Colonic mucosa (tissue), 4 donors: ENCODE measurements at regions not wholly inside any gene's neighbourhood (a gene's known extent, or its start where the extent isn't known, plus 50 kb on each side); places are given as distances from the start of the nearest gene placed in this dataset.

Experiments used
- DNase-seq: peaks from one replicate; pipeline ENCODE4 v3.0.0-alpha.2; 2020
- H3K27ac ChIP-seq: fragments of 200-600 bp; one replicate; pipeline ENCODE4 v1.8.0; 2021
- H3K27me3 ChIP-seq: fragments of 200-600 bp; one replicate; pipeline ENCODE4 v1.8.0; 2021
- H3K36me3 ChIP-seq: fragments of 200-600 bp; one replicate; pipeline ENCODE4 v1.8.0; 2021
- H3K4me1 ChIP-seq: fragments of 200-600 bp; one replicate; pipeline ENCODE4 v1.8.0; 2021; ENCODE audit warnings: mild to moderate bottlenecking
- H3K4me3 ChIP-seq: fragments of 200-600 bp; one replicate; pipeline ENCODE4 v1.8.0; 2021
- H3K9ac ChIP-seq, 2 donors: one replicate each; pipeline ENCODE4 v1.7.0; 2013; ENCODE audit warnings: control low read depth in 2 of 2, low read depth in 2 of 2, low read length in 2 of 2
- H3K9me3 ChIP-seq: fragments of 200-600 bp; one replicate; pipeline ENCODE4 v1.8.0; 2021
- CTCF ChIP-seq: fragments of 200-600 bp; IDR thresholded peaks from one replicate; pipeline ENCODE4 v1.8.0; 2022; ENCODE audit warnings: antibody characterized with exemption, mild to moderate bottlenecking
- intact Hi-C: fragments of 100-400 bp; cut with DNase I; formaldehyde crosslinking; loops from one replicate; pipeline ENCODE4 v1.14.1; 2022
- donor health status: healthy.
- donor health status: DM: no; HTN: no; CAD: no.
- donor health status: DM: no; HTN: no; CAD: no.

GRCh38 chr9:93372391-93372790, 79.1 kb upstream of the FAM120A start:
- Histone ChIP-seq H3K9ac (no peak overlapping the region), H3K4me3 (no peak overlapping the region), H3K27me3 (no peaks in the 10 kb centered on the region), H3K27ac (no peak overlapping the region), H3K4me1 (no peaks in the 10 kb centered on the region), H3K9me3 (no peaks in the 10 kb centered on the region), H3K36me3 (no peaks in the 10 kb centered on the region)
- DNase-seq = no peak
- intact Hi-C loops = no loop called here
- no peak for TF ChIP-seq CTCF

DNA sequence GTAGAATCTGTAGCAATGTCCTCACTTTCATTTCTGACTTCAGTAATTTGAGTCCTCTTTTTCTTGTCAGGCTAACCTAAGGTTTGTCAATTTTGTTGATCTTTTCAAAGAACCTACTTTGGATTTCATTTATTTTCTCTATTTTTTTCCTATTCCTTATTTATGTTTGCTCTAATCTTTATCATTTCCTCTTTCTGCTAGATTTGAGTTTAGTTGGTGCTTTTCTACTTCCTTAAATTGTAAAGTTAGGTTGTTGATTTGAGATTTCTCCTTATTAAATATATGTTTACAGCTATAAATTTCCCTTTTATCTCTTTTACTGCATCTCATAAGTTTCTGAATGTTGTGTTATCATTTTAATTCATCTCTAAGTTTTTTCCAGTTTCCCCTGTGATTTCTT, 75.1 kb upstream of the FAM120A start:
- H3K36me3 ChIP-seq = no peaks in the 10 kb centered on the region
- DNase-seq = no peak
- no peak for TF ChIP-seq CTCF
- no peak overlapping the region for H3K4me3 ChIP-seq
- no peak overlapping the region for H3K9ac ChIP-seq
- no peaks in the 10 kb centered on the region for H3K27me3 ChIP-seq
- intact Hi-C loops = no loop called here
- H3K4me1 ChIP-seq = no peaks in the 10 kb centered on the region
- no peak overlapping the region for H3K27ac ChIP-seq
- no peaks in the 10 kb centered on the region for H3K9me3 ChIP-seq

GRCh38 chr9:93378276-93378675, 73.2 kb upstream of the FAM120A start:
- Histone ChIP-seq H3K9me3 (no peaks in the 10 kb centered on the region), H3K9ac (no peak overlapping the region), H3K4me3 (no peak overlapping the region), H3K27ac (no peak overlapping the region), H3K36me3 (no peaks in the 10 kb centered on the region), H3K4me1 (no peaks in the 10 kb centered on the region), H3K27me3 (no peaks in the 10 kb centered on the region)
- DNase-seq = no peak
- no peak for TF ChIP-seq CTCF
- intact Hi-C loops = no loop called here

- no peak overlapping the region for H3K27ac ChIP-seq
- no peak overlapping the region for H3K4me3 ChIP-seq
- DNase-seq = no peak
Measured at GRCh38 chr9:93379051-93379450, 72.4 kb upstream of the FAM120A start.

GRCh38 chr9:93380410-93381060, 71.0 kb upstream of the FAM120A start:
- intact Hi-C loops = no loop called here
- H3K4me3 ChIP-seq = no peak overlapping the region
- TF ChIP-seq CTCF = no peak
- H3K4me1 ChIP-seq = no peaks in the 10 kb centered on the region
- no peaks in the 10 kb centered on the region for H3K27me3 ChIP-seq
- H3K9me3 ChIP-seq = no peaks in the 10 kb centered on the region
- peak overlapping the region; percentile 32 for H3K27ac ChIP-seq
- H3K36me3 ChIP-seq = no peaks in the 10 kb centered on the region
- DNase-seq = no peak
- no peak overlapping the region for H3K9ac ChIP-seq

More at GRCh38 chr9:93379051-93379450, 72.4 kb upstream of the FAM120A start:
- no peak for TF ChIP-seq CTCF
- no peaks in the 10 kb centered on the region for H3K4me1 ChIP-seq
- no peaks in the 10 kb centered on the region for H3K27me3 ChIP-seq
- no peak overlapping the region for H3K9ac ChIP-seq
- no peaks in the 10 kb centered on the region for H3K9me3 ChIP-seq
- intact Hi-C loops = no loop called here
- H3K36me3 ChIP-seq = no peaks in the 10 kb centered on the region
